ENCODE measurements at regions not wholly inside any gene's neighbourhood (a gene's known extent, or its start where the extent isn't known, plus 50 kb on each side); places are given as distances from the start of the nearest gene placed in this dataset.
A peak's percentile ranks its signal among the peaks of the same experiment; 100 is the strongest.

DNA sequence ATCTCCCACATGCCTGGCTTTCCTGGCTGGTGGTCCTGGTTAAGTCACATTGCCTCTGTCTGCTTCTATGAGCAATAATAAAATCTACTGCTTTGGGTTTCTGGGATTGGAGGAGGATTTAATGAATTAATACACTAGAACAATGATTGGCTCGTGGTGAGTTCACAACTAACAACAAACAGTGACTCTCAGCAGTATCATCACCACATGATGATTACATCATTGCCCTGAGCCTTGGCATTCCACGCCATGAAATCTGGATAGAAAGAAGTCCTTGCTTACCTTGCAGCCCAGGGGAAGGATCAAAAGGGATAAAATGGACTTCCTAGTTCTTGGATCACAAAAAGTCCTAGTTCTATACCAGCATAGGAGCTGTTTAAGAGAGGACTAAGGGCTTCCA lies 1069.0 kb downstream of the VRK1 start:
- no peak overlapping the region for H3K27ac Mint-ChIP-seq
- peaks cover 12% of the 10 kb centered on the region for H3K9me3 Mint-ChIP-seq
- no peak overlapping the region for H3K4me3 Mint-ChIP-seq
- H3K4me1 Mint-ChIP-seq = no peaks in the 10 kb centered on the region
- no peak for ATAC-seq
- H3K27me3 Mint-ChIP-seq = no peaks in the 10 kb centered on the region
- H3K36me3 Mint-ChIP-seq = no peaks in the 10 kb centered on the region

DNA sequence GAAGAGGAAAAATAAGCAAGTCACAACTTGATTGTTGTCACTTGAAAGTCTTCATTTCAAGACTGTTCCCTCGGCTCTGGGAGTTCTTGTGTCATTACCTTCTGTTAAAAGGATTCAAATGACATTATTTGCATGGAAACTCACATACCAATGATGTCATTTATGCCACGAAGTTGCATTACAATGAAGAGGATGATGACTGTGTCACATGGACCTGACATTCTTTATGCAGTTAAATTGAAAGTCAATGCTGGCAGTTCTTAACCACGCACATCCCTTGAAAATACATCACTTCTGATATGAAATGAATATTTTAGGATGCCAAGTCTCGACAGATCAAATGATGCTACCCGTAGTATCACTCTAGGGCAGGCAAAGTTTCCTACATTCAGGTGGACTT lies 1069.5 kb downstream of the VRK1 start:
- Mint-ChIP-seq H3K4me3 (no peak overlapping the region), H3K27me3 (no peaks in the 10 kb centered on the region), H3K4me1 (no peaks in the 10 kb centered on the region), H3K36me3 (no peaks in the 10 kb centered on the region), H3K9me3 (peaks cover 14% of the 10 kb centered on the region), H3K27ac (no peak overlapping the region)
- ATAC-seq = no peak

DNA sequence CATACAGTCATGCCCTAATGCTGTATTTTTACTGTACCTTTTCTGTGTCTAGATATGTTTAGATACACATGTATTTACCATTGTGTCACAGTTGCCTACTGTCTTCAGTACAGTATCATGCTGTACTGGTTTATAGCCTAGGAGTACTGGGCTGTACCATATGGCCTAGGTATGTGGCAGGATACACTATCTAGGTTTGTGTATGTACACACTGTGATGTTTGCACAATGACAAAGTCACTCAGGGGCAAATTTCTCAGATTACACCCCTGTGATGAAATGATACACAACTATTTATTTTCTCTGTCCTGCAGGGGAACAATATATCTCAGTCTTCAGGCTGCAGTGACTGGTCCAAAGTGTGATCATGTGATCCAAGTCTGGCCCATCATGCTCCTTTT lies 1076.1 kb downstream of the VRK1 start:
- no peaks in the 10 kb centered on the region for H3K36me3 Mint-ChIP-seq
- H3K27me3 Mint-ChIP-seq = no peaks in the 10 kb centered on the region
- H3K4me1 Mint-ChIP-seq = no peaks in the 10 kb centered on the region
- peak; percentile 12 for ATAC-seq
- no peak overlapping the region for H3K4me3 Mint-ChIP-seq
- no peak overlapping the region for H3K27ac Mint-ChIP-seq
- peaks cover 3% of the 10 kb centered on the region for H3K9me3 Mint-ChIP-seq

DNA sequence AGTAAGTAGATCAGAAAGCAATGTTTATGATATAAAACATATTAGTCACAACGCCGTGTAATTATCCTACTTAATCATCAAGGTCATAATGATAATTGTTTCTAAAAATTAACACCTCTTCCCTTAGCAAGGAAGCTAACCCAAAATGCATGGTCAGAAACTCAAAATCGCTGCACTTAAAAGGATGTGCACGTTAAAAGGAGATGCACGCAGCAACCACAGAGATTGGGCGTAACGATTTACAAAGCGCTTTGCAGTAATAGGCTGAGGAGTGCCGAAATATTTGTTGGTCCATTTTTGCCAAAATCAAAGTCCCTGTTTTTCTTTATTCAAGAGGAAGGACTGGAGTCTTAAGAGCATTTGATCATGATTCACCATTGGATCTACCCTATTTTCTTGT lies 1077.2 kb downstream of the VRK1 start:
- peaks cover 2% of the 10 kb centered on the region for H3K9me3 Mint-ChIP-seq
- H3K36me3 Mint-ChIP-seq = no peaks in the 10 kb centered on the region
- no peak overlapping the region for H3K27ac Mint-ChIP-seq
- H3K27me3 Mint-ChIP-seq = no peaks in the 10 kb centered on the region
- ATAC-seq = no peak
- no peak overlapping the region for H3K4me3 Mint-ChIP-seq
- H3K4me1 Mint-ChIP-seq = no peaks in the 10 kb centered on the region

DNA sequence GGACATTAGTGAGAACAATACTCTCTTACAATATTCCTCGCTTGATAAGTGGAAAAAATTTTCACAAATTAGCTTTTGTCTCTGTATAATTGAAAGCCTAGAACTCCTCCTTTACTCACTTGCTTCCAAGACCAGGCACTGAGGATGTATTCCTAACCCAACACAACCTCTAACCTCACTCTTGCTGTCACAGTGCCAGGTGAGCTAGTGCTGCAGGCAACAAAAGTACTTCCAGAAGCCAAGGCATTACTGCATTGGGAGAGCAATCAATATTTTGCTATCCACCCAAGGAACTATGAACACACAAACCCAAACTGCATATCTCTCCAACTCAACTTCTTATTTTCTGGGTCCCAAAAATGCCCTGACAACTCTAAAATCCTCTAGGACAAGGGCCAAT lies 1081.0 kb downstream of the VRK1 start:
- H3K27ac Mint-ChIP-seq = no peak overlapping the region
- no peak for ATAC-seq
- H3K36me3 Mint-ChIP-seq = no peaks in the 10 kb centered on the region
- no peaks in the 10 kb centered on the region for H3K4me1 Mint-ChIP-seq
- no peaks in the 10 kb centered on the region for H3K9me3 Mint-ChIP-seq
- no peak overlapping the region for H3K4me3 Mint-ChIP-seq
- H3K27me3 Mint-ChIP-seq = no peaks in the 10 kb centered on the region

DNA sequence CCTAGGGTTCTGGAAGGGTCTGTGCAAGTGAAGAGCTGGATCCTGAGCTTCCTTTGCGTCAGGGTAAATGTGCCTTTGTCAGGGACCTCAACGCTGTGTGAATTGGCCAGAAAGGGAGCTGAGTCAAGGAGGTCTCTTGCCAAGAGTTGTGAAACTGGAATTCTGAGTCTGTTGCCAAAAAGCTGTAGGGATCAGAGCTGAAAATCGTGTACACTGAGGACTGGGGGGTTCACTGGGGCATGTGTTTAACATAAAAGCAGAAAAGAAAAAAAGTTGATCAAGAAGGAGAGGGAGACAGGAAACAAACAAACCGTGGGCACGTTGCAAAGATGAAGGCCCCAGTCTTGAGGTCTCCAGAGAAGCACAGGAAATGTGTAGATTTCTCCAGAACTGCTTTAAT lies 1081.5 kb downstream of the VRK1 start:
- Mint-ChIP-seq H3K36me3 (no peaks in the 10 kb centered on the region), H3K27me3 (no peaks in the 10 kb centered on the region), H3K4me1 (no peaks in the 10 kb centered on the region), H3K4me3 (no peak overlapping the region), H3K27ac (no peak overlapping the region), H3K9me3 (no peaks in the 10 kb centered on the region)
- ATAC-seq = no peak

DNA sequence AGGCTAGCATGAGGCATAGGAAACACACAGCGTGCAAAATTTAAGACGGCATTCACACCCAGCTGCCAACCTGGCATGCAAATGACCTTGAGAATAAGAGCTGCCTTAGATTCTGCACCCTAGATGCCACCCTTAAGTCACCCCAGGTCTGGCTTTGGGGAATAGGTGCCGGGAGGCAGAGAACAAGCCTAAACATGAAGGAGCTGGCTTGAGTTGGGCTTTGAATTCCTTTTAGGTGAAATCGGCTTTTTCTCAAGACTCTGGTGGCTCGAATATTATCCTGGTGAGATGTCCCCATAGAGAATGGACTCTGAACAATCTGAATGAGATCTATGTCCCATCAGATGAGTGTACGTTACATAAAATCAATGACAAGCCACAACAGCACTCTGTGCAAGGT lies 1090.5 kb downstream of the VRK1 start:
- H3K27ac Mint-ChIP-seq = no peak overlapping the region
- H3K27me3 Mint-ChIP-seq = no peaks in the 10 kb centered on the region
- peaks cover 1% of the 10 kb centered on the region for H3K9me3 Mint-ChIP-seq

DNA sequence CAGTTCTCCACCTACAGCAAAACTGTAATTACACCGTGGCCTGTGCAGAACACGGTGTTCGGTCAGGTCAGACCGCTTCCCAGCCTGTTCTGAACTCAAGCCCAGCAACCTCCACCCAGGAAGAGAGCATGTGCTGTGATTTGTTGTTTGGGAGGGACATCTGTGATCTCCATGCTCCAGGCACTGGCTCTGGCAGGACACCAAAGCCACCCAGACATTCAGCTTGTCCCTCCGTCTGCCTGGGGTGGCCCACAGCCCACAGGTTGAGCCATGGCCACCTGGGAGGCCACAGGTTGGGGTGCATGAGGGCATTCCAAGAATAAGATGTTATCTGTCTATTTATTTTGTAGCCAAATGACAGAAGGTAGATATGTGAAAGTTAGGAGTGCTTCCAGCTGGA lies 1091.1 kb downstream of the VRK1 start:
- no peaks in the 10 kb centered on the region for H3K4me1 Mint-ChIP-seq
- no peak for ATAC-seq
- H3K27ac Mint-ChIP-seq = no peak overlapping the region
- H3K27me3 Mint-ChIP-seq = no peaks in the 10 kb centered on the region
- H3K36me3 Mint-ChIP-seq = no peaks in the 10 kb centered on the region
- peaks cover 5% of the 10 kb centered on the region for H3K9me3 Mint-ChIP-seq
- H3K4me3 Mint-ChIP-seq = no peak overlapping the region

More for the DNA sequence above, 1090.5 kb downstream of the VRK1 start:
- no peak for ATAC-seq
- no peaks in the 10 kb centered on the region for H3K4me1 Mint-ChIP-seq
- no peak overlapping the region for H3K4me3 Mint-ChIP-seq
- H3K36me3 Mint-ChIP-seq = no peaks in the 10 kb centered on the region

DNA sequence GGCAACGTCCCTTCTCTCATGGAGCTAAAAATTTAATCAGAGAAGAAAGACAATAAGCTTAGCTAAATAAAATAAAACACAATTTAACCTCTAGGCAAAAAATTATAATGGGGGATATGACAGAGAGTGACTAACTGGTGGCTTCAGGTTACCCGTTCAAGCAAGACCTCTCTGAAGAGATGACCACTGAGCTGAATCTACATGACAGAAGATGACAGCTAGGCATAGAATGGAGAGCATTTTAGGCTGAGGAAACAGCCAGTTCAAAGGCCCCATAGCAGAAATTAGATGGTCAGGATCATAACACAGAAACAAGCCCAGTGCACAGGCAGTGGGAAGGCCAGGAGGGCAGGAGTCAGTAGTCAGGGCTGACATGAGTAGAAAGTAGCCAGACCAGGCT lies 1094.3 kb downstream of the VRK1 start:
- Mint-ChIP-seq H3K27ac (no peak overlapping the region), H3K36me3 (no peaks in the 10 kb centered on the region), H3K9me3 (peaks cover 5% of the 10 kb centered on the region), H3K27me3 (no peaks in the 10 kb centered on the region), H3K4me1 (no peaks in the 10 kb centered on the region), H3K4me3 (no peak overlapping the region)
- ATAC-seq = no peak

DNA sequence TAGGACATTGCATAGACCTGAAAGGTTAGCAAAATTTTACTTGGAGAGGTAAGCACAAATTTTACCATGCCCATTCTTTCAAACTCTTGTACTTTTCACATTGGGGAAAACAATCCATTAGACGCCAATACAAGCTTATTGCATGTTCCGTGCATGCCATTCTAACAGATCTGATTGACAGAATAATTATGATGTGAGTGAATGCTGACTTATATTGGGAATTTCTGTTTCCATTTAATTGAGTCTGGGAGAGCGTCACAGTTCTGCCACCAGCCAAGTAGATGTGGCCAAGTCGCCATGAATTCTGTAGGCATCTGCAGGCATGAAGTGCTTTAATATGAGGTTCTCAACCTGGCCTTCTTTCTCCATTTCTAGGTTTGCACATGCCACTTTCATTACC lies 1097.4 kb downstream of the VRK1 start:
- Mint-ChIP-seq H3K27me3 (no peaks in the 10 kb centered on the region), H3K9me3 (peaks cover 5% of the 10 kb centered on the region), H3K4me3 (no peak overlapping the region), H3K36me3 (no peaks in the 10 kb centered on the region), H3K4me1 (no peaks in the 10 kb centered on the region), H3K27ac (no peak overlapping the region)
- no peak for ATAC-seq

DNA sequence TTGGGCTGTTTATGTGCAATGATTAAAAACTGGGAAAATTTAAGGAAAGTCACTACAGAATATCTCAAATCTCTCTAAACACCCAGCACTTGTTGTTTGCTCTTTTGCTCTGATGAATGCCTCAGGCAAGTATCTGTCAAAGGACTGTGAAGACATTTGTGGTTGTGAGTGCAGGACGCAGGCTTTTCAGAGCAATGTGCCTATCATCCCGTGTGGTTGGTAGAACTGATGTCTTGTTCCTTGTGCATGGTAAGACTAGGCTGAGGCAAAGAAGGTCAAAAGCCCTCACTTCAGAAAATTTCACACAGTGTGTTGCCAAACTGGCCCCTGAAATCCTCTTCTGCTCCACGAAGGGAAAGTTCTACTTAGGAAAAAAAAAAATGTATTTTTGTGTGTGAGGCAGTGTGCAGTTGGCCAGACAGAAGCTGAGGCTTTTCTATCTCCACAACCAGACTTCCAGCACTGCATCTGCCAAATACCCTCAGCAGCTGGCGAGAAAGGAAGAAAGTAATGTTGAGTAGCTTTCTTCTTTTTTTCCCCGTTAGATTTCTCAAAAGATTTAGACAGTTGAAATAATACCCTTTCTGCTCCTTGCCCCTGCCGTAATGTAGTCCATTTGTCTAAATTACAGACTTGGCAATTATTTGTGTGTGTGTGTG lies 1103.1 kb downstream of the VRK1 start:
- no peak for ATAC-seq
- Mint-ChIP-seq H3K36me3 (no peaks in the 10 kb centered on the region), H3K4me1 (no peaks in the 10 kb centered on the region), H3K27me3 (no peaks in the 10 kb centered on the region), H3K27ac (no peak overlapping the region), H3K4me3 (no peak overlapping the region), H3K9me3 (no peaks in the 10 kb centered on the region)

DNA sequence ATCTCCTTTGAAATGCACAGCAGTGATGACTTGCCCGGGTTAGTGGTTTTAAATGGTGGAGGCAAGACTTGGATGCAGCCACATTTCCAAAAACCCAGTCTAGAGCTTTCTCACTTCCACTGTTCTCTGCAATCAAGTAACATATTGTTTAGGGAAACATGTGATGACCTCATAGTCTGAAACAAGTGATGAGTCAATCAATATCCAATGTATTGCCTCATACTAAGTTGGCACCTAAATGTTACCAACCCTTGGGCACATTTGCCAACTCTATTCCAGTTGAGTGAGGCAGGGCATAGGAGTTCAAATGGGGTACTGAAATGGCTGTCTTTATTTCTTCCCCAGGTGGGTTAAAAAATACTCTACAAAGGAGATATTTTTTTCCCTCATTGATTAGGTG lies 1105.4 kb downstream of the VRK1 start:
- no peak for ATAC-seq
- Mint-ChIP-seq H3K4me1 (no peaks in the 10 kb centered on the region), H3K9me3 (peaks cover 3% of the 10 kb centered on the region), H3K4me3 (no peak overlapping the region), H3K36me3 (no peaks in the 10 kb centered on the region), H3K27me3 (no peaks in the 10 kb centered on the region), H3K27ac (no peak overlapping the region)

DNA sequence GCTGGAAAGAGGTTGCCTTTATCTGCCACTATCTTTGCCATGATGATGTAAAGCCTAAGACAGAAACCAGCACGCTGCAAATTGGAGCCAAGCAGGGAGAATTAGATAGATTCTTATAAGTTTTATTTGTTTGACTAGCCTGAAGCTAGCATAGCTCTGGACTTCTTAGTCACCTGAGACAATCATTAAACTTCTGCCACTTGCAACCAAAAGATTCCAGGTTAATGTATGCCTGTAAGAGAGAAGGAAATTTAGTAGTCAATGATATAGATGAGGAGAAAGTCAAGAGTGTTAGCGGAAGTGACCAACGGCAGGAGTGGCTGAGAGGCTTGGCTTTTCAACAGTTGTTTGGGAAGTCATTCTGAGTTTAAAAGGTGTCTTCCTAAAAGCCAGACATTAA lies 1106.6 kb downstream of the VRK1 start:
- no peaks in the 10 kb centered on the region for H3K36me3 Mint-ChIP-seq
- no peak overlapping the region for H3K4me3 Mint-ChIP-seq
- H3K9me3 Mint-ChIP-seq = peaks cover 6% of the 10 kb centered on the region
- ATAC-seq = no peak
- H3K4me1 Mint-ChIP-seq = no peaks in the 10 kb centered on the region
- no peak overlapping the region for H3K27ac Mint-ChIP-seq
- no peaks in the 10 kb centered on the region for H3K27me3 Mint-ChIP-seq

DNA sequence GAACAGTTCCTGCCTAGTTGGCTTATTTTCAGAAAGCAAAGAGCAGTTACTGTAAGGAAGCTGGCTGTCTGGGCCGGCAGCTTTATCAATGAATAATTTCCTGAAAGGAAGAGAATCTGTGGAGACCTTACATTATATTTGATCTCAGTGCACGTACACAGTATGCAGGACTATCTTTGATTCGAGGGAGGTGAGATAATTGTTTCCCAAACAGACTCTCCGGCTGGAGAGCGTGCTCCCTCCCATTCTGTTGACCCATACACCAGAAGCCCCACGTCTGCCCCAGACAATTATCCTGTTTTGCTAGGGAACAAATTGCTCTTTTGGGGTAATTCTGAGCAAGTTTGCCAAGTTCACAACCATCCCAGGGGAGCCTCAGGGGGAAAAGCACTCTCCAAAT lies 1115.0 kb downstream of the VRK1 start:
- H3K27ac Mint-ChIP-seq = no peak overlapping the region
- H3K4me1 Mint-ChIP-seq = no peaks in the 10 kb centered on the region
- no peaks in the 10 kb centered on the region for H3K27me3 Mint-ChIP-seq
- H3K9me3 Mint-ChIP-seq = peaks cover 11% of the 10 kb centered on the region
- no peak overlapping the region for H3K4me3 Mint-ChIP-seq
- ATAC-seq = no peak
- H3K36me3 Mint-ChIP-seq = no peaks in the 10 kb centered on the region

DNA sequence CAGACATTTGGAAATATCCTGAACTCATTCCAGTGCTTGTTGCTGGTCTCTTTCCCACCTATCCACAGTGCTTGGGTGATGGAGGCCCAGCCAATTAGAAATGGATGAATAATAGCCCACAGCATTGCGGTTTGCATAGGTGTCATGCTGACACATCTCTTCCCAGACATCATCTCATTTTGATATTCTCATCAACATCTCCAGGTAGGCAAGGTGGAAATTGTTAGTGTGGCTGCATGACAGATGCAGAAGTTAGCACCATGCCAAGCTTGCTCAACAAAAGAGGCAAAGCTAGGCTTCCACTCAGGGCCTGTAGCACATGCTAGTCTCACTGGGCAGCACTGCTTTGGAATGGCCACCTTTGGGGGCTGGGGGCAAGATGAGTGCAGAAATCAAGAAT lies 1118.9 kb downstream of the VRK1 start:
- H3K9me3 Mint-ChIP-seq = peaks cover 2% of the 10 kb centered on the region
- no peaks in the 10 kb centered on the region for H3K27me3 Mint-ChIP-seq
- ATAC-seq = no peak
- H3K4me1 Mint-ChIP-seq = no peaks in the 10 kb centered on the region
- no peaks in the 10 kb centered on the region for H3K36me3 Mint-ChIP-seq
- no peak overlapping the region for H3K27ac Mint-ChIP-seq
- no peak overlapping the region for H3K4me3 Mint-ChIP-seq

DNA sequence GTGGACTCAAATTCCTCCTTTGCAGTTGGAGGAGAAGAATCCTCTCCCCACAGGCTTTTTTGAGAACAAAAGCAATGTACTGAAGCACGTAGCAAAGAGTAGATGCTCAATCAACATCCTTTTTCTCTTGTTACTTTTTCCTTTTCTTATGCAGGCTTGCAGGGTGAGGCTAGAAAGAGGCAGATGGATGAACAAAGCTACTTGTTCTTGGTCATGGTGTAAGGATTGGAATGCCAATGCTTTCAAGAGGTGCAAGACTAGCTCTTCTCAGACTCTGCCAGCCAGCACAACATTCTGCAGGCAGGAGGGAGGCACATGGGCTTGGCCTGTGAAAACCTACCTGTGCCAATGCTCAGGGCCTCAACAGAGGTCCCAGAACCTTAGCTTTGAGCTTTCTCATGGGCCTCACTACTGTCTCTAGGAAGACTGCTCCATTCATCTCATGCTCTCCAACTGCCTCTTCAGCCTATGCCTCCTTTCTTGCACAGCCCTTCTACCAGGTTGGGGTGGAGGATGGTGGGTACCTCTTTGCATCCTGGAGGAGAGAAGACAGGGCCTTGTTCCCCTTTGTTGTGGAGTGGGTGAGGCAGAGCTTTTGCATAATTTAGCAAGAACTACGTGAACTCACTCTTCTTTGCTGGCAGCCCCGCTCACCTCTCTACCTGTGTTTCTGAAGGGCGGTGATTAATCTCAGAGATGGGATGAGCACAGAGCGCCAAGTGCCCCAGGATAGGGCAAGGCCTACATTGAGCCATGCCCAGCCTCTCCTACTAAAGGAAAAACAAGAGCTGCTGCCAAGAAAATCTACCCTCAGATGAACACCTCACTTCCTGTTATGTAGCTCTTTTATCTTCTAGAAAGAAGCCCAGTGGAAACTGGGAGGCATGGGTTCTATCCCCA lies 1119.7 kb downstream of the VRK1 start:
- Mint-ChIP-seq H3K4me1 (no peaks in the 10 kb centered on the region), H3K4me3 (no peak overlapping the region), H3K27me3 (no peaks in the 10 kb centered on the region), H3K36me3 (no peaks in the 10 kb centered on the region), H3K9me3 (peaks cover 2% of the 10 kb centered on the region), H3K27ac (no peak overlapping the region)
- ATAC-seq = no peak

Data from stimulated activated memory B cell treated with anti-CD40 and anti-IgM and Interleukin-4, amounts not matched to agents 10 μg/mL and 1 μg/mL and 100 μg/mL, for 72 hours (primary cell).